ENCODE measurements at regions not wholly inside any gene's neighbourhood (a gene's known extent, or its start where the extent isn't known, plus 50 kb on each side); places are given as distances from the start of the nearest gene placed in this dataset.

DNA sequence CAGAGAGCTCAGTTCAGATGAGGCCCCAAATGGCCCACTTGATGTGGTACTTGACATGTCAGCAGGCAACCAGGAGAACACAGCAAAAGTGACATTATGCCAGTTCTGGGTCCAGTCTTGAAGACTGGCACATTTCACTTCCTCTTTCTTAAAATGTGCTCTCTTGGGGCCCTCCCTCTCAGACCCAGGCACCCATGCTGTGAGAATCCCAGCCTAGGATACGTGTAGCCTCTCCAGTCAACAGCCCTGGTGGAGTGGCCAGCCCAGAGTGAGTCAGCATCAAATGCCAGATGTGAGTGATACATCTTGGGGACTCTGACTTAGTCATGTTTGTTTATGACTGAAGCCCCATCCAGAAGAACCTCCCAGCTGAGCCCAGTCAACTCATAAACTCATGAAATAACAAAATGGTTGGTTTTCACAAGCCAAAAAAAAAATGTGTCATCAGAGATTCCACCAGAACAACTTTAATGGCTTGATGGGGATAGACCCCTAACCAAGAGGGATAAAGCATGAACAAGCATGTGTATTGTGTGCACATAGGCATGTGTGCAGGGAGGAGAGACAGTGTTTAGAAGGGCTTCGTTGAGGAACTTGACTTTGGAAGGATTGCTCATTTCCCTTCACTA lies 82.5 kb upstream of the TNRC6C start (continued):
- no peak for TF ChIP-seq GLIS1 (tag by site-specific recombination; IDR thresholded peaks at IDR 0.05)

DNA sequence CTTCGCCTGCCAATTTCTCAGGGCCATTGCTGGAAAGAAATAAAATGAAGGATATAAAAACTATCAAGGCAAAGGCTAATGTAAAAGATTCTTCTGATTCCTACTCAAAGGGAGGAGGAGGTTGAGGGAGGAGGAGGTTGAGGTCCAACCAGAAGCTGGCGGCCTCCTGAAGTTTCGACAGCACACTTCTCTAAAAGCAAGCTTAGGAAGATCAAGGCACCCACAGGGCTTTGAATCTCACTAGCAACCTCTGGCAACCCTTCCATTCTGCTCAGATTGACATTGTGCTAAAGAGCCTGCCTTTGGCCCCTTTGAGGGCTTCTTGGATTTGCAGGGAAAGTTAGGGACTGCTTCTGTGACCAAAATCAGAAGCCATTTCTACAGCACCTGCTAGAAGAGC lies 81.5 kb upstream of the TNRC6C start:
- Histone ChIP-seq H3K4me3 (ENCODE audit: low read depth, low read length) (no peak overlapping the region), H3K4me1 (ENCODE audit: control insufficient read depth, insufficient read depth, low read length) (no peaks in the 10 kb centered on the region), H3K27ac (ENCODE audit: extremely low read depth, low read depth, low read length) (no peak overlapping the region), H3K9me3 (ENCODE audit: control insufficient read depth, insufficient read depth, low read depth, low read length) (no peaks in the 10 kb centered on the region), H3K36me3 (ENCODE audit: control insufficient read depth in 2 of 2, insufficient read depth in 1 of 2, low read length in 2 of 2) (no peaks in the 10 kb centered on the region)
- ChIA-PET POLR2A (interaction anchor here (0.6 to 1.8 kb wide), 3 partner anchors 81 to 413 kb away, joined by 3 to 8 read pairs (median 5); partner anchors contain the start of gene TNRC6C), CTCF (no interaction called here)
- TF ChIP-seq, protein P1, sequence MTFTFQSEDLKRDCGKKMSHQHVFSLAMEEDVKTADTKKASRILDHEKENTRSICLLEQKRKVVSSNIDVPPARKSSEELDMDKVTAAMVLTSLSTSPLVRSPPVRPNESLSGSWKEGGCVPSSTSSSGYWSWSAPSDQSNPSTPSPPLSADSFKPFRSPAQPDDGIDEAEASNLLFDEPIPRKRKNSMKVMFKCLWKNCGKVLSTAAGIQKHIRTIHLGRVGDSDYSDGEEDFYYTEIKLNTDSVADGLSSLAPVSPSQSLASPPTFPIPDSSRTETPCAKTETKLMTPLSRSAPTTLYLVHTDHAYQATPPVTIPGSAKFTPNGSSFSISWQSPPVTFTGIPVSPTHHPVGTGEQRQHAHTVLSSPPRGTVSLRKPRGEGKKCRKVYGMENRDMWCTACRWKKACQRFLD (tag by site-specific recombination; IDR thresholded peaks at IDR 0.05): no peak
- TF ChIP-seq HOXD13 (CRISPR knock-in tag; IDR thresholded peaks at IDR 0.05; ENCODE audit: borderline replicate concordance) (no peak), HOXC10 (CRISPR knock-in tag; IDR thresholded peaks at IDR 0.05) (no peak), ZNF133 (tag by site-specific recombination; IDR thresholded peaks at IDR 0.05) (no peak), ZNF777 (tag by site-specific recombination; IDR thresholded peaks at IDR 0.05; ENCODE audit: borderline replicate concordance) (no peak), SALL2 (tag by site-specific recombination; IDR thresholded peaks at IDR 0.05; ENCODE audit: borderline replicate concordance) (no peak), RBAK (tag by site-specific recombination; IDR thresholded peaks at IDR 0.05) (no peak), ZNF341 (tag by site-specific recombination; IDR thresholded peaks at IDR 0.05; ENCODE audit: low read depth) (no peak)
- TF ChIP-seq, protein P2, sequence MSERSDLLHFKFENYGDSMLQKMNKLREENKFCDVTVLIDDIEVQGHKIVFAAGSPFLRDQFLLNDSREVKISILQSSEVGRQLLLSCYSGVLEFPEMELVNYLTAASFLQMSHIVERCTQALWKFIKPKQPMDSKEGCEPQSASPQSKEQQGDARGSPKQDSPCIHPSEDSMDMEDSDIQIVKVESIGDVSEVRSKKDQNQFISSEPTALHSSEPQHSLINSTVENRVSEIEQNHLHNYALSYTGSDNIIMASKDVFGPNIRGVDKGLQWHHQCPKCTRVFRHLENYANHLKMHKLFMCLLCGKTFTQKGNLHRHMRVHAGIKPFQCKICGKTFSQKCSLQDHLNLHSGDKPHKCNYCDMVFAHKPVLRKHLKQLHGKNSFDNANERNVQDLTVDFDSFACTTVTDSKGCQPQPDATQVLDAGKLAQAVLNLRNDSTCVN (tag by site-specific recombination; optimal IDR thresholded peaks at IDR 0.05): no peak

DNA sequence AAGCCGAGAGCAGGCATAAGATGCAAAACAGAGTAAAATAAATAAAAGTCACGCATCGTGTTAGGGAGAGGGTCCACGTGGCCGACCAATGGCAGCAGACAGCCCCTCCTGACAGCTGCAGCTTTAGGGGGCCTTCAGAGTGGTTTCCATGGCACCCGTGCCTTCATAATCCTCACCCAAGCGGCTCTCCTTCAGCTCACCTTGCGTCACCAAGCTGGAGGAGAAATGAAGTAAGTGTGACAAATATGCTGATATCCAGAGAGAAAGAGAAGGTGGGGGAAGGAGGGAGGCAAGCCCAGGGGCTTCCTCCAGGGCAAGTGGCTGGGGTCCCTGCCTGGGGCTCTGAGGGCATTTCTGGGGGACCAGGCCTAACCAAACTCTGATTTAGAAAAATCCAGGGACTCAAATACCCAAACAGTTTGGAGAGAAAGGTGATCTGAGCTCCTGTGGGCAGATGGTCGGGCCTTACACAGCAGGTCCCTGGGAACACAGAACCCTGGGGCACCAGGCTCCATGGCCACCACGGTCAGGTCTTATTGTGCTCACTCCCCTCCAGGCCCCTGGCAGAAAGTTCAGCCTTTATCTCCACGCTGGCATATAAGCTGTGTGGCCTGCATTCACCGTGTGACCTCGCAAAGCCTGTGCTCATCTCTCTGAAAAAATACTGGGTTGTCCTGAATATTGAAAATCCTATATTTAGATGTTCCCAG lies 80.7 kb upstream of the TNRC6C start:
- no peak overlapping the region for H3K4me3 ChIP-seq (ENCODE audit: low read depth, low read length)
- H3K36me3 ChIP-seq (ENCODE audit: control insufficient read depth in 2 of 2, insufficient read depth in 1 of 2, low read length in 2 of 2): no peaks in the 10 kb centered on the region
- ChIA-PET POLR2A (interaction anchor here (0.7 to 1.8 kb wide), 2 partner anchors 55 to 81 kb away, joined by 8 read pairs; partner anchors contain the start of gene TNRC6C), CTCF (interaction anchor here (0.7 kb wide), 1 partner anchor 206 kb away, joined by 3 read pairs; no protein-coding TSS in a partner anchor)
- H3K27ac ChIP-seq (ENCODE audit: extremely low read depth, low read depth, low read length): no peak overlapping the region
- H3K9me3 ChIP-seq (ENCODE audit: control insufficient read depth, insufficient read depth, low read depth, low read length): no peaks in the 10 kb centered on the region
- no peaks in the 10 kb centered on the region for H3K4me1 ChIP-seq (ENCODE audit: control insufficient read depth, insufficient read depth, low read length)
- no peak for TF ChIP-seq ZBTB20 (tag by site-specific recombination; IDR thresholded peaks at IDR 0.05)
- no peak for TF ChIP-seq ZNF433 (tag by site-specific recombination; IDR thresholded peaks at IDR 0.05; ENCODE audit: low read depth)
- TF ChIP-seq, protein P3, sequence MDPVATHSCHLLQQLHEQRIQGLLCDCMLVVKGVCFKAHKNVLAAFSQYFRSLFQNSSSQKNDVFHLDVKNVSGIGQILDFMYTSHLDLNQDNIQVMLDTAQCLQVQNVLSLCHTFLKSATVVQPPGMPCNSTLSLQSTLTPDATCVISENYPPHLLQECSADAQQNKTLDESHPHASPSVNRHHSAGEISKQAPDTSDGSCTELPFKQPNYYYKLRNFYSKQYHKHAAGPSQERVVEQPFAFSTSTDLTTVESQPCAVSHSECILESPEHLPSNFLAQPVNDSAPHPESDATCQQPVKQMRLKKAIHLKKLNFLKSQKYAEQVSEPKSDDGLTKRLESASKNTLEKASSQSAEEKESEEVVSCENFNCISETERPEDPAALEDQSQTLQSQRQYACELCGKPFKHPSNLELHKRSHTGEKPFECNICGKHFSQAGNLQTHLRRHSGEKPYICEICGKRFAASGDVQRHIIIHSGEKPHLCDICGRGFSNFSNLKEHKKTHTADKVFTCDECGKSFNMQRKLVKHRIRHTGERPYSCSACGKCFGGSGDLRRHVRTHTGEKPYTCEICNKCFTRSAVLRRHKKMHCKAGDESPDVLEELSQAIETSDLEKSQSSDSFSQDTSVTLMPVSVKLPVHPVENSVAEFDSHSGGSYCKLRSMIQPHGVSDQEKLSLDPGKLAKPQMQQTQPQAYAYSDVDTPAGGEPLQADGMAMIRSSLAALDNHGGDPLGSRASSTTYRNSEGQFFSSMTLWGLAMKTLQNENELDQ (tag by site-specific recombination; IDR thresholded peaks at IDR 0.05; ENCODE audit: low read depth): no peak
- no peak for TF ChIP-seq ZNF394 (tag by site-specific recombination; IDR thresholded peaks at IDR 0.05; ENCODE audit: borderline replicate concordance)
- no peak for TF ChIP-seq ZNF658 (tag by site-specific recombination; IDR thresholded peaks at IDR 0.05)
- TF ChIP-seq, protein P4, sequence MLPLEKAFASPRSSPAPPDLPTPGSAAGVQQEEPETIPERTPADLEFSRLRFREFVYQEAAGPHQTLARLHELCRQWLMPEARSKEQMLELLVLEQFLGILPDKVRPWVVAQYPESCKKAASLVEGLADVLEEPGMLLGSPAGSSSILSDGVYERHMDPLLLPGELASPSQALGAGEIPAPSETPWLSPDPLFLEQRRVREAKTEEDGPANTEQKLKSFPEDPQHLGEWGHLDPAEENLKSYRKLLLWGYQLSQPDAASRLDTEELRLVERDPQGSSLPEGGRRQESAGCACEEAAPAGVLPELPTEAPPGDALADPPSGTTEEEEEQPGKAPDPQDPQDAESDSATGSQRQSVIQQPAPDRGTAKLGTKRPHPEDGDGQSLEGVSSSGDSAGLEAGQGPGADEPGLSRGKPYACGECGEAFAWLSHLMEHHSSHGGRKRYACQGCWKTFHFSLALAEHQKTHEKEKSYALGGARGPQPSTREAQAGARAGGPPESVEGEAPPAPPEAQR (tag by site-specific recombination; IDR thresholded peaks at IDR 0.05): no peak
- TF ChIP-seq ZNF184 (tag by site-specific recombination; IDR thresholded peaks at IDR 0.05): no peak
- no peak for TF ChIP-seq ZNF350 (tag by site-specific recombination; IDR thresholded peaks at IDR 0.05)
- TF ChIP-seq, protein P5, sequence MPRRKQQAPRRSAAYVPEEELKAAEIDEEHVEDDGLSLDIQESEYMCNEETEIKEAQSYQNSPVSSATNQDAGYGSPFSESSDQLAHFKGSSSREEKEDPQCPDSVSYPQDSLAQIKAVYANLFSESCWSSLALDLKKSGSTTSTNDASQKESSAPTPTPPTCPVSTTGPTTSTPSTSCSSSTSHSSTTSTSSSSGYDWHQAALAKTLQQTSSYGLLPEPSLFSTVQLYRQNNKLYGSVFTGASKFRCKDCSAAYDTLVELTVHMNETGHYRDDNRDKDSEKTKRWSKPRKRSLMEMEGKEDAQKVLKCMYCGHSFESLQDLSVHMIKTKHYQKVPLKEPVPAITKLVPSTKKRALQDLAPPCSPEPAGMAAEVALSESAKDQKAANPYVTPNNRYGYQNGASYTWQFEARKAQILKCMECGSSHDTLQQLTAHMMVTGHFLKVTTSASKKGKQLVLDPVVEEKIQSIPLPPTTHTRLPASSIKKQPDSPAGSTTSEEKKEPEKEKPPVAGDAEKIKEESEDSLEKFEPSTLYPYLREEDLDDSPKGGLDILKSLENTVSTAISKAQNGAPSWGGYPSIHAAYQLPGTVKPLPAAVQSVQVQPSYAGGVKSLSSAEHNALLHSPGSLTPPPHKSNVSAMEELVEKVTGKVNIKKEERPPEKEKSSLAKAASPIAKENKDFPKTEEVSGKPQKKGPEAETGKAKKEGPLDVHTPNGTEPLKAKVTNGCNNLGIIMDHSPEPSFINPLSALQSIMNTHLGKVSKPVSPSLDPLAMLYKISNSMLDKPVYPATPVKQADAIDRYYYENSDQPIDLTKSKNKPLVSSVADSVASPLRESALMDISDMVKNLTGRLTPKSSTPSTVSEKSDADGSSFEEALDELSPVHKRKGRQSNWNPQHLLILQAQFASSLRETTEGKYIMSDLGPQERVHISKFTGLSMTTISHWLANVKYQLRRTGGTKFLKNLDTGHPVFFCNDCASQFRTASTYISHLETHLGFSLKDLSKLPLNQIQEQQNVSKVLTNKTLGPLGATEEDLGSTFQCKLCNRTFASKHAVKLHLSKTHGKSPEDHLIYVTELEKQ (tag by site-specific recombination; IDR thresholded peaks at IDR 0.05; ENCODE audit: borderline replicate concordance): no peak
- TF ChIP-seq, protein P1 (tag by site-specific recombination; IDR thresholded peaks at IDR 0.05): no peak
